Ishikawa (cell line): ENCODE measurements at regions not wholly inside any gene's neighbourhood (a gene's known extent, or its start where the extent isn't known, plus 50 kb on each side); places are given as distances from the start of the nearest gene placed in this dataset.

ENCODE experiments used
- CREB1 ChIP-seq: IDR thresholded peaks from 2 replicates; pipeline ENCODE4 v1.6.1; 2012; ENCODE audit warnings: low read depth
- EGR1 ChIP-seq: IDR thresholded peaks from 2 replicates; pipeline ENCODE4 v1.6.1; 2012
- EP300 ChIP-seq: IDR thresholded peaks from 2 replicates; pipeline ENCODE4 v1.6.1; 2012; ENCODE audit warnings: borderline replicate concordance
- FOXM1 ChIP-seq: IDR thresholded peaks from 2 replicates; pipeline ENCODE4 v1.6.1; 2012; ENCODE audit warnings: low read depth, borderline replicate concordance
- RAD21 ChIP-seq: IDR thresholded peaks from 2 replicates; pipeline ENCODE4 v1.6.1; 2012; ENCODE audit warnings: low read depth
- TAF1 ChIP-seq: IDR thresholded peaks from 2 replicates; pipeline ENCODE4 v1.6.1; 2012; ENCODE audit warnings: low read depth, mild to moderate bottlenecking
- TCF12 ChIP-seq: IDR thresholded peaks from 2 replicates; pipeline ENCODE4 v1.6.1; 2012; ENCODE audit warnings: low read depth
- YY1 ChIP-seq: IDR thresholded peaks from 2 replicates; pipeline ENCODE4 v1.6.1; 2012; ENCODE audit warnings: low read depth
- TF ChIP-seq, protein P1 (sequence below): IDR thresholded peaks from 2 replicates; pipeline ENCODE4 v1.6.1; 2012; ENCODE audit warnings: low read depth, mild to moderate bottlenecking
- TF ChIP-seq, protein P2 (sequence below): IDR thresholded peaks from 2 replicates; pipeline ENCODE4 v1.6.1; 2012

DNA sequence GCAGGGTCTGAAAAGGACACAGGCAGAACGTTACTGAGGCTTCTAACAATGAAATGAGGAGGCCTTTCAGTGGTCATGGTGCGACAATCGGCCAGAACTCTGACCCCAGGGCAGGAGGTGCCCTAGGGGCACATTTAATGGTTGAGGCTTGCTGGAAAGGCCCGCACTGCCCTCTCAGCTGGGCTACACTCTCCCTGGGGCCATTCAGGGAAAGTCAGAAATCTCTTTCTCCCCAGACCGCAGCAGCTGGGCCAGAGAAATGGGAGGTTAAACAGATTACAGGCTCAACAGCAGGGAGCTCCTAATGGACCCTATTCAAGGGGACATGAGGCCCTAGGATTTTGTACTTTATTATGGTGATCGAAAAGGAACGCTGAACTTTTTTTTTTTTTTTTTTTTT lies 85.6 kb upstream of the FGFR2 start:
- TF ChIP-seq RAD21: no peak
- TF ChIP-seq, protein P1, sequence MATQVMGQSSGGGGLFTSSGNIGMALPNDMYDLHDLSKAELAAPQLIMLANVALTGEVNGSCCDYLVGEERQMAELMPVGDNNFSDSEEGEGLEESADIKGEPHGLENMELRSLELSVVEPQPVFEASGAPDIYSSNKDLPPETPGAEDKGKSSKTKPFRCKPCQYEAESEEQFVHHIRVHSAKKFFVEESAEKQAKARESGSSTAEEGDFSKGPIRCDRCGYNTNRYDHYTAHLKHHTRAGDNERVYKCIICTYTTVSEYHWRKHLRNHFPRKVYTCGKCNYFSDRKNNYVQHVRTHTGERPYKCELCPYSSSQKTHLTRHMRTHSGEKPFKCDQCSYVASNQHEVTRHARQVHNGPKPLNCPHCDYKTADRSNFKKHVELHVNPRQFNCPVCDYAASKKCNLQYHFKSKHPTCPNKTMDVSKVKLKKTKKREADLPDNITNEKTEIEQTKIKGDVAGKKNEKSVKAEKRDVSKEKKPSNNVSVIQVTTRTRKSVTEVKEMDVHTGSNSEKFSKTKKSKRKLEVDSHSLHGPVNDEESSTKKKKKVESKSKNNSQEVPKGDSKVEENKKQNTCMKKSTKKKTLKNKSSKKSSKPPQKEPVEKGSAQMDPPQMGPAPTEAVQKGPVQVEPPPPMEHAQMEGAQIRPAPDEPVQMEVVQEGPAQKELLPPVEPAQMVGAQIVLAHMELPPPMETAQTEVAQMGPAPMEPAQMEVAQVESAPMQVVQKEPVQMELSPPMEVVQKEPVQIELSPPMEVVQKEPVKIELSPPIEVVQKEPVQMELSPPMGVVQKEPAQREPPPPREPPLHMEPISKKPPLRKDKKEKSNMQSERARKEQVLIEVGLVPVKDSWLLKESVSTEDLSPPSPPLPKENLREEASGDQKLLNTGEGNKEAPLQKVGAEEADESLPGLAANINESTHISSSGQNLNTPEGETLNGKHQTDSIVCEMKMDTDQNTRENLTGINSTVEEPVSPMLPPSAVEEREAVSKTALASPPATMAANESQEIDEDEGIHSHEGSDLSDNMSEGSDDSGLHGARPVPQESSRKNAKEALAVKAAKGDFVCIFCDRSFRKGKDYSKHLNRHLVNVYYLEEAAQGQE: no peak
- TF ChIP-seq TAF1: no peak
- no peak for TF ChIP-seq EP300
- TF ChIP-seq FOXM1: no peak
- no peak for TF ChIP-seq TCF12
- TF ChIP-seq, protein P2, sequence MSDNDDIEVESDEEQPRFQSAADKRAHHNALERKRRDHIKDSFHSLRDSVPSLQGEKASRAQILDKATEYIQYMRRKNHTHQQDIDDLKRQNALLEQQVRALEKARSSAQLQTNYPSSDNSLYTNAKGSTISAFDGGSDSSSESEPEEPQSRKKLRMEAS: no peak
- no peak for TF ChIP-seq YY1
- no peak for TF ChIP-seq CREB1
- TF ChIP-seq EGR1: no peak
